Esophagus muscularis mucosa (tissue), 4 donors: ENCODE measurements at regions not wholly inside any gene's neighbourhood (a gene's known extent, or its start where the extent isn't known, plus 50 kb on each side); places are given as distances from the start of the nearest gene placed in this dataset.

Experiments used
- EP300 ChIP-seq: sonication (generic); formaldehyde crosslinking; IDR thresholded peaks from one replicate; pipeline ENCODE4 v1.6.1; 2017; ENCODE audit warnings: antibody characterized with exemption
- POLR2A ChIP-seq: fragments of 450-650 bp; IDR thresholded peaks from one replicate; pipeline ENCODE4 v1.6.1; 2017; ENCODE audit warnings: antibody characterized with exemption, moderate library complexity, mild to moderate bottlenecking, low read depth
- TF ChIP-seq, protein P1 (sequence below), 3 experiments: fragments of 200-600 bp in 2 of 3; fragments of 450-650 bp in 1 of 3; sonication (generic) in 2 of 3; IDR thresholded peaks; one replicate each; pipeline ENCODE4 v1.5.1; 2017 to 2019; ENCODE audit warnings: antibody characterized with exemption in 3 of 3, mild to moderate bottlenecking in 2 of 3, moderate library complexity in 1 of 3

DNA sequence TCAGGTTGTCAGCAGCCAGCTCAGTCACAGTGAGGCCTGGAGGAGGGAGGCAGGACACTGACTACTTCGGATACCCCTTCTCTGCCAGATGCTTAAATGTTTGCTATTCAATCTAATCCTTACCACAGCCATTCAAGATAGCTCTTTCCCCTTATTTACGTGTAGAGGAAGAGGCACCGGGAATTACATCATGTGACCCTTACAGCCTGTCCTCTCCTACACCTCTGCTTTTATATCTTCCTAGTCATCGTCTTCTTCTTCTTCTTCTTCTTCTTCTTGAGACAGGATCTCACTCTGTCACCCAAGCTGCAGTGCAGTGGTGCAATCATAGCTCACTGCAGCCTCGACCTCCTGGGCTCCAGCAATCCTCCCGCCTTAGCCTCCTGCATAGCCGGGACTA is 148.1 kb upstream of the NEDD9 start:
- TF ChIP-seq EP300 = no peak
- TF ChIP-seq, protein P1, sequence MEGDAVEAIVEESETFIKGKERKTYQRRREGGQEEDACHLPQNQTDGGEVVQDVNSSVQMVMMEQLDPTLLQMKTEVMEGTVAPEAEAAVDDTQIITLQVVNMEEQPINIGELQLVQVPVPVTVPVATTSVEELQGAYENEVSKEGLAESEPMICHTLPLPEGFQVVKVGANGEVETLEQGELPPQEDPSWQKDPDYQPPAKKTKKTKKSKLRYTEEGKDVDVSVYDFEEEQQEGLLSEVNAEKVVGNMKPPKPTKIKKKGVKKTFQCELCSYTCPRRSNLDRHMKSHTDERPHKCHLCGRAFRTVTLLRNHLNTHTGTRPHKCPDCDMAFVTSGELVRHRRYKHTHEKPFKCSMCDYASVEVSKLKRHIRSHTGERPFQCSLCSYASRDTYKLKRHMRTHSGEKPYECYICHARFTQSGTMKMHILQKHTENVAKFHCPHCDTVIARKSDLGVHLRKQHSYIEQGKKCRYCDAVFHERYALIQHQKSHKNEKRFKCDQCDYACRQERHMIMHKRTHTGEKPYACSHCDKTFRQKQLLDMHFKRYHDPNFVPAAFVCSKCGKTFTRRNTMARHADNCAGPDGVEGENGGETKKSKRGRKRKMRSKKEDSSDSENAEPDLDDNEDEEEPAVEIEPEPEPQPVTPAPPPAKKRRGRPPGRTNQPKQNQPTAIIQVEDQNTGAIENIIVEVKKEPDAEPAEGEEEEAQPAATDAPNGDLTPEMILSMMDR (IDR thresholded peaks at IDR 0.05) = no peak
- TF ChIP-seq POLR2A = no peak
